ENCODE measurements at regions not wholly inside any gene's neighbourhood (a gene's known extent, or its start where the extent isn't known, plus 50 kb on each side); places are given as distances from the start of the nearest gene placed in this dataset.

DNA sequence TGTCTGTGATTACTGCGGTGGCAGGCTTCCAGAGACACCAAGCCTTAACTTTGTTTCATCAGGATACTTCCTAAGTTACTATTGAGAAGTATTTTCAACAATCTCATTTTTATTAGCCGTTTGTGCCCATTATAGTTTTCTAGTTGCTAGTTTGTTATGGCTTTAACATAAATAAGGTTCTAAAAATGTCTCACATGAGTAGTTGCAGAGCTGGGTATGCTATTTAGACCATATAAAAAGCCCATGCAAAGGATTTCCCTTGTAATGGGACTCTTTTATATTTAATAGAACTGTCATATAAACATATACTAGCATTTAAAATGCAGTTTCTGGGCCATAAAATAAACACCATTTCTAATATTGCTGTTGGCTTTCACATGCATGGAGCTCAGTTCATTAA is 205.3 kb upstream of the TCF21 start:
- no peak overlapping the region for H3K4me3 ChIP-seq
- no peak for DNase-seq (ENCODE audit: low spot score)
- no peak overlapping the region for H3K27ac ChIP-seq
- TF ChIP-seq, protein P1, sequence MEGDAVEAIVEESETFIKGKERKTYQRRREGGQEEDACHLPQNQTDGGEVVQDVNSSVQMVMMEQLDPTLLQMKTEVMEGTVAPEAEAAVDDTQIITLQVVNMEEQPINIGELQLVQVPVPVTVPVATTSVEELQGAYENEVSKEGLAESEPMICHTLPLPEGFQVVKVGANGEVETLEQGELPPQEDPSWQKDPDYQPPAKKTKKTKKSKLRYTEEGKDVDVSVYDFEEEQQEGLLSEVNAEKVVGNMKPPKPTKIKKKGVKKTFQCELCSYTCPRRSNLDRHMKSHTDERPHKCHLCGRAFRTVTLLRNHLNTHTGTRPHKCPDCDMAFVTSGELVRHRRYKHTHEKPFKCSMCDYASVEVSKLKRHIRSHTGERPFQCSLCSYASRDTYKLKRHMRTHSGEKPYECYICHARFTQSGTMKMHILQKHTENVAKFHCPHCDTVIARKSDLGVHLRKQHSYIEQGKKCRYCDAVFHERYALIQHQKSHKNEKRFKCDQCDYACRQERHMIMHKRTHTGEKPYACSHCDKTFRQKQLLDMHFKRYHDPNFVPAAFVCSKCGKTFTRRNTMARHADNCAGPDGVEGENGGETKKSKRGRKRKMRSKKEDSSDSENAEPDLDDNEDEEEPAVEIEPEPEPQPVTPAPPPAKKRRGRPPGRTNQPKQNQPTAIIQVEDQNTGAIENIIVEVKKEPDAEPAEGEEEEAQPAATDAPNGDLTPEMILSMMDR (IDR thresholded peaks at IDR 0.05) = no peak

DNA sequence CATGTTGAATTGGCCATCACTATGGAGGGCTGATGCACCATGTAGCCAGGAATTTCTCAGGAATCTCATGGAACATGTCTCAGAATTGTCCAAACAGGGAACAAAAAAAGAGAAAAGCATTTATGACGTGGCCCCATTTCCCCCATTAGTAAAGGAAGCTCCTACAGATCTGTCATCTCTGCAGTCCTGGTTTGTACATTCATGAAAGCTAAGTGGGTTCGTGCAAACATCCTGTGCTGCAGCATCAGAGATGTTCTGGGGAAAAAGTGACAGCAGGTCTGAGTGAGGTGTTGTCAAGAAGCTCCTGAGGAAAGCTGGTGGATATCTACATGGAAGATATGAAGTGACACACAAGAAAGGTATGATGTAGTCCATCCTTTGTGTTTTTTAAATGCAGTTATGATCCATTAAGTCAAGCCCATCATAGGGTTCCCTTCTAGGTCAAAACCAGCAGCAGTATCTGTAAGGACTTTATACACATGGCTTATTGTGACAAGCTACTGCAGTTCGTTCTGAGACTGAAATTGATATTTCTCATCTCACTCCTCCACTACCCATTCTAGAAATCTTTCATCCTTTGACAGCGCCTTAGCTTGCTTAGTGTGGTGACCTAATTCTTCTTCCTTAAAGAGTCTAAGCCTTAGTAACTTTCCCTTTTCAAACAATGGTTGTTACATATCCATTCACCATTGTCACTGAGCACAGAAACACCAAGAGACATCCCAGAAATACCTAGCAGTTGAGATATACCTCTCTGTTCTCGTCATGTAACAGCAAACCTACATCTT is 200.0 kb upstream of the TCF21 start:
- Histone ChIP-seq H3K4me3 (no peak overlapping the region), H3K27ac (no peak overlapping the region)
- TF ChIP-seq, protein P1 (IDR thresholded peaks at IDR 0.05) = no peak
- no peak for DNase-seq (ENCODE audit: low spot score)

DNA sequence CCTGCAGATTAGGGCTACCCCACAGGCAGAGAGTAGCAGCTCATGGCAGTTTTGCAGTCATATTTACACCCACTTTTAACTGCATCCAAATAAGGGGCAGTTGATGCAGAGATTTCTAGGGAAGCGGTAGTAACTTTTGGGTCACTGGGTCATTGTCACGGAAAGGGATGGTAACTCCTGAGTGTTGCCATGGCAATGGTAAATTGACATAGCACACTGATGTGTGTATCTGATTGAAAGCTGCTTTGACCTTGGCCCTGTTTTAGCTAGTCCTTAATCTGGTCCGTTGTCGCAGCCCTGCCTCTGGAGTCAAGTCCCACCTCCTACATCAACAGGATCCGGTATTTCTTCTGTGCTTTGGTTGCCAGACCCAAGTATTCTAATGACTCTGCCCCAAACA is 199.1 kb upstream of the TCF21 start:
- no peak overlapping the region for H3K27ac ChIP-seq
- no peak overlapping the region for H3K4me3 ChIP-seq
- TF ChIP-seq, protein P1 (IDR thresholded peaks at IDR 0.05) = no peak
- no peak for DNase-seq (ENCODE audit: low spot score)

DNA sequence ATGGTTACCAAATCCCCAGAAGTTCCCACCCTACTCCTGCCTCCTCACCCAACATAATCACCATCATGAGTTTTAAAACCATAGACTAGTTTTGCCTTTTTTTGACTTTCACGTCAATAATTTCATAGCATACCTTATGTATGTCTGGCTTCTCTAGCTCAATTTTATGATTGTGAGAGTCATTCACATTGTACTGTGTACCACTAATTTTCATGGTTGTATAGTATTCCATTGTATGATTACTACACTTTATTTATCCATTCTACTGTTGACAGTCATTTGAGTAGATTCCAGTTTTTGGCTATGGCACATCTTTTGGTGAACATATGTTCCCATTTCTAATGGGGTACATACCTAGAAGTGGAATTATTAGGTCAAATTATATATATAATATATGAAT is 195.3 kb upstream of the TCF21 start:
- TF ChIP-seq, protein P1 (IDR thresholded peaks at IDR 0.05) = no peak
- Histone ChIP-seq H3K4me3 (no peak overlapping the region), H3K27ac (no peak overlapping the region)
- no peak for DNase-seq (ENCODE audit: low spot score)

DNA sequence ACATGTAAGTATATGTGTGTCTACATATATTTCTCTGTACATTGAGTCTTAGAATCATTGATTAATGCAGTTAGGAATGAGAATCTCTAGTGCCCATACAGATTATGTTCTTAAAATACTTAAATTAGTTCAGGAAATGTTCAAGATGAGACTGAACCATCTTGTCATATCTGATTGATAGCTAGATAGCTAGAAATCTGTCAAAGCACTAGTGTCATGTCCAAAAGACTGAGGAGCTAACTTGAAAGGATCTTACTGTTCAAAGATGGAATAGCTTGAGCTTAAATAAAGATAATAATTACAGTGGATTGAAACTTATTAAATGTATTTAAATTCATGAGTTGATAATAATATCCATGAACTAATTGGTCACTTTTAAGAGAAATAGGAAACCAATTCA is 191.7 kb upstream of the TCF21 start:
- Histone ChIP-seq H3K27ac (no peak overlapping the region), H3K4me3 (no peak overlapping the region)
- no peak for DNase-seq (ENCODE audit: low spot score)
- TF ChIP-seq, protein P1 (IDR thresholded peaks at IDR 0.05) = no peak

DNA sequence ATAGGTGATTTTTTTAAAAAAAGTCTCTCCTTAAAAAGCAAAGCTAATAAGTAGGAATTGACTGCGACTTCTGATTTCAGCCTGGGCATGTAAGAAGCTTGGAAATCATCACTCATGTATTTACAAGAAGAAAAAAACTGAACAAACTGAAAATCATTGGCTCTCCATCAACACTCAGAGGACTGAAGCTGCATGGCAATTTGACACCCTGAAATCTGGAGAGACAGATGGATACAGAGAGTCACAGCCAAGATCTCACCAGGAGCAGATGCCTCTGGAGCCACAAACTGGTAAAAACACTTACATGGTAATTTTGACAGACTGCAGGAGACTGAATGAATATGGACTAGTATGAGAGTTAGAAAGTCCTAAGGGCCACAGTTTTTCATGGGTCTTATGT is 191.2 kb upstream of the TCF21 start:
- TF ChIP-seq, protein P1 (IDR thresholded peaks at IDR 0.05) = no peak
- Histone ChIP-seq H3K4me3 (no peak overlapping the region), H3K27ac (no peak overlapping the region)
- no peak for DNase-seq (ENCODE audit: low spot score)

DNA sequence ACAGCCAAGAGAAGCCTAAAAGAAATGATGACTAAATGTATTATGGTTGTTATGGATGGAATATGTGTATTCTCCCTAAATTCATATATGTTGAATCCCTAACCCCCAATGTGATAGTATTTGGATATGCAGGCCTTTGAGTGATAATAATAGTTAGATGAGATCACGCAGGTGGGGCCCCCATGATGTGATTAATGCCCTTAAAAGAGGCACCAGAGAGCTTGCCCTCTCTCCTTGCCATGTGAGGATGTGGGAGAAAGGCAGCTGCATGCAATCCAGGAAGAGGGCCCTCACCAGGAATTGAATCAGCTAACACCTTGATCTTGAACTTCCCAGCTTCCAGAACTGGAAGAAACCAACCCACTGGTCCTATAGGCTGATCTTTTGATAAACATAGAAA is 190.6 kb upstream of the TCF21 start:
- Histone ChIP-seq H3K27ac (no peak overlapping the region), H3K4me3 (no peak overlapping the region)

More for the DNA sequence above, 190.6 kb upstream of the TCF21 start:
- DNase-seq (ENCODE audit: low spot score) = no peak
- TF ChIP-seq, protein P1 (IDR thresholded peaks at IDR 0.05) = no peak

All from coronary artery (tissue), 2 donors.